ENCODE measurements at regions not wholly inside any gene's neighbourhood (a gene's known extent, or its start where the extent isn't known, plus 50 kb on each side); places are given as distances from the start of the nearest gene placed in this dataset.

DNA sequence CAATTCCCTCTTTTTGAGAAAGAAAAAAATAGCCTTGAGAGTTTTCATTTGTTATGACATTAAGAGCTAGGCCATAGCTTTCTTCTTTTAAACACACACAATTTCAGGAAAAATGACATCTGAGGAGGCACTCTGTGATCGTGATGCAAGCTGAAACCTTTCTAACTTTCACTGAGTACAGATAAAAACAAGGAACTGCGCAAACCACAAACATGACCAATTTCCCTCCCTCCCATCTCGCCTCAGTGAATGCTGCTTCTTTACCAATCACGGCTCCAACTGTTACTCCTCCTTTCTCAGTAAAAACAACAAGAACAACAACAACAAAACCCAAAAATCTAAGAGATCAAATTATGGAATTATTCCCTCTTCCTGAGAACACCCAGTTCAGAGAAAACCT is 626.8 kb downstream of the TLL1 start (continued):
- TF ChIP-seq, protein P1, sequence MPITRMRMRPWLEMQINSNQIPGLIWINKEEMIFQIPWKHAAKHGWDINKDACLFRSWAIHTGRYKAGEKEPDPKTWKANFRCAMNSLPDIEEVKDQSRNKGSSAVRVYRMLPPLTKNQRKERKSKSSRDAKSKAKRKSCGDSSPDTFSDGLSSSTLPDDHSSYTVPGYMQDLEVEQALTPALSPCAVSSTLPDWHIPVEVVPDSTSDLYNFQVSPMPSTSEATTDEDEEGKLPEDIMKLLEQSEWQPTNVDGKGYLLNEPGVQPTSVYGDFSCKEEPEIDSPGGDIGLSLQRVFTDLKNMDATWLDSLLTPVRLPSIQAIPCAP (CRISPR knock-in tag; IDR thresholded peaks at IDR 0.05; ENCODE audit: low read depth), result no peak
- TF ChIP-seq, protein P2, sequence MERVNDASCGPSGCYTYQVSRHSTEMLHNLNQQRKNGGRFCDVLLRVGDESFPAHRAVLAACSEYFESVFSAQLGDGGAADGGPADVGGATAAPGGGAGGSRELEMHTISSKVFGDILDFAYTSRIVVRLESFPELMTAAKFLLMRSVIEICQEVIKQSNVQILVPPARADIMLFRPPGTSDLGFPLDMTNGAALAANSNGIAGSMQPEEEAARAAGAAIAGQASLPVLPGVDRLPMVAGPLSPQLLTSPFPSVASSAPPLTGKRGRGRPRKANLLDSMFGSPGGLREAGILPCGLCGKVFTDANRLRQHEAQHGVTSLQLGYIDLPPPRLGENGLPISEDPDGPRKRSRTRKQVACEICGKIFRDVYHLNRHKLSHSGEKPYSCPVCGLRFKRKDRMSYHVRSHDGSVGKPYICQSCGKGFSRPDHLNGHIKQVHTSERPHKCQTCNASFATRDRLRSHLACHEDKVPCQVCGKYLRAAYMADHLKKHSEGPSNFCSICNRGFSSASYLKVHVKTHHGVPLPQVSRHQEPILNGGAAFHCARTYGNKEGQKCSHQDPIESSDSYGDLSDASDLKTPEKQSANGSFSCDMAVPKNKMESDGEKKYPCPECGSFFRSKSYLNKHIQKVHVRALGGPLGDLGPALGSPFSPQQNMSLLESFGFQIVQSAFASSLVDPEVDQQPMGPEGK (CRISPR knock-in tag; IDR thresholded peaks at IDR 0.05), result no peak
- TF ChIP-seq ZEB1 (IDR thresholded peaks at IDR 0.05; ENCODE audit: insufficient replicate concordance, low read depth), result no peak

DNA sequence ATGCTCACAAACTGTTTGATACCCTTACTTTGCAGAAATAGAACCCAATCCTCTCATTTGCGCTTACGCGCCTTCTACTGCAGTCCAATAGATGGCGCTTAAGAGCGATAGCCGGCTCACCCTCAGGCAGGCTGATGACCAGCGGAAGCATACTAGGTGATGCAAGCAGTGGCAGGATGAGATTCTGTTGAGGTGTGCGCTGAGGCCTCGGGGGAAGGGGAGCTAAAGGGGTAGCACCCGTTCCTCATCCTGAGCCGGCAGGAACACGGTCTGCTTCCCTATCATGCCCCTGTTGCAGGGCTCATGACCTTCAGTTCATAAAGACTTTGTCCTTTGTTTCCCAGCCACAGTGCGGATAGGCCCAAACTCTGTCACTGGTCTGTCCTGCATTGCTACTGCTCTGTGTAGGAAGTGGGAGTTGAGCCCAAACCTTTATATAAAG is 628.9 kb downstream of the TLL1 start:
- peak; percentile 40 for DNase-seq (ENCODE audit: low spot score)
- BruUV-seq (replicated peaks), result no TSS peak
- in situ Hi-C loops (cut with HindIII; ENCODE audit: extremely low pct_ligation_motif_present, low pct_unique_long_range_greater_than_20kb), result no loop called here
- no peaks in the 10 kb centered on the region for H4K20me1 ChIP-seq (ENCODE audit: insufficient read depth, low read length)
- intact Hi-C loops (cut with micrococcal nuclease; ENCODE audit: unreplicated experiment), result loop anchor here (1.0 kb wide), 1 partner anchor 92 kb away; no protein-coding TSS in a partner anchor
- H3K4me2 ChIP-seq (ENCODE audit: low read depth, low read length), result no peak overlapping the region
- no peak overlapping the region for H3K4me3 ChIP-seq (replicated peaks in 1 of 3; ENCODE audit: insufficient read depth in 1 of 3, low read depth in 2 of 3, low read length in 3 of 3)
- H3K9ac ChIP-seq (ENCODE audit: insufficient read depth, low read depth, low read length), result no peak overlapping the region
- H3K27me3 ChIP-seq (ENCODE audit: control insufficient read depth in 1 of 2, insufficient read depth in 2 of 2, low read length in 2 of 2), result no peaks in the 10 kb centered on the region
- CTCF ChIA-PET (ENCODE audit: low intra/inter-chr PET ratio, low total read pairs), result interaction anchor here (1.5 kb wide), 1 partner anchor 92 kb away, joined by 5 read pairs; no protein-coding TSS in a partner anchor
- 23% methylated on average over 5 of the region's 13 CpGs for WGBS (ENCODE audit: low lambda C conversion rate)
- H2AFZ ChIP-seq (ENCODE audit: low read length), result no peak overlapping the region
- peak; percentile 100 for ATAC-seq
- no peaks in the 10 kb centered on the region for H3K36me3 ChIP-seq (replicated peaks in 1 of 2; ENCODE audit: control insufficient read depth in 1 of 2, insufficient read depth in 2 of 2, low read length in 2 of 2)
- no peaks in the 10 kb centered on the region for H3K4me1 ChIP-seq (ENCODE audit: insufficient read depth, low read length)
- FAIRE-seq, result peak; percentile 32
- POLR2A ChIA-PET, result no interaction called here
- H3K9me3 ChIP-seq (ENCODE audit: low read length), result no peaks in the 10 kb centered on the region
- no peak overlapping the region for H3K27ac ChIP-seq (ENCODE audit: extremely low read length, insufficient read depth, low read length)
- no peaks in the 10 kb centered on the region for H3K79me2 ChIP-seq (ENCODE audit: insufficient read depth, low read length)
- no peak for TF ChIP-seq TBP (CRISPR knock-in tag; IDR thresholded peaks at IDR 0.05)
- 0 out of 2 replicates have a peak, but pooled peaks have one; percentile 80 for TF ChIP-seq CBX5 (CRISPR knock-in tag; IDR thresholded peaks at IDR 0.05; ENCODE audit: borderline replicate concordance)
- TF ChIP-seq POLR2AphosphoS2 (IDR thresholded peaks at IDR 0.05; ENCODE audit: low read depth, low read length), result no peak
- TF ChIP-seq, protein P3, sequence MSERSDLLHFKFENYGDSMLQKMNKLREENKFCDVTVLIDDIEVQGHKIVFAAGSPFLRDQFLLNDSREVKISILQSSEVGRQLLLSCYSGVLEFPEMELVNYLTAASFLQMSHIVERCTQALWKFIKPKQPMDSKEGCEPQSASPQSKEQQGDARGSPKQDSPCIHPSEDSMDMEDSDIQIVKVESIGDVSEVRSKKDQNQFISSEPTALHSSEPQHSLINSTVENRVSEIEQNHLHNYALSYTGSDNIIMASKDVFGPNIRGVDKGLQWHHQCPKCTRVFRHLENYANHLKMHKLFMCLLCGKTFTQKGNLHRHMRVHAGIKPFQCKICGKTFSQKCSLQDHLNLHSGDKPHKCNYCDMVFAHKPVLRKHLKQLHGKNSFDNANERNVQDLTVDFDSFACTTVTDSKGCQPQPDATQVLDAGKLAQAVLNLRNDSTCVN (CRISPR knock-in tag; IDR thresholded peaks at IDR 0.05; ENCODE audit: borderline replicate concordance), result no peak
- TF ChIP-seq CEBPG (CRISPR knock-in tag; IDR thresholded peaks at IDR 0.05), result peak; percentile 79
- TF ChIP-seq ZNF776 (CRISPR knock-in tag; IDR thresholded peaks at IDR 0.05), result no peak
- no peak for TF ChIP-seq ZFYVE20 (CRISPR knock-in tag; IDR thresholded peaks at IDR 0.05; ENCODE audit: borderline replicate concordance, low read depth)
- TF ChIP-seq MEIS2 (CRISPR knock-in tag; IDR thresholded peaks at IDR 0.05), result no peak
- no peak for TF ChIP-seq KAT8 (CRISPR knock-in tag; IDR thresholded peaks at IDR 0.05)
- TF ChIP-seq ZNF790 (CRISPR knock-in tag; IDR thresholded peaks at IDR 0.05; ENCODE audit: borderline replicate concordance), result no peak
- TF ChIP-seq SNAPC2 (CRISPR knock-in tag; IDR thresholded peaks at IDR 0.05), result no peak
- no peak for TF ChIP-seq MIER3 (CRISPR knock-in tag; IDR thresholded peaks at IDR 0.05; ENCODE audit: borderline replicate concordance)
- TF ChIP-seq, protein P4, sequence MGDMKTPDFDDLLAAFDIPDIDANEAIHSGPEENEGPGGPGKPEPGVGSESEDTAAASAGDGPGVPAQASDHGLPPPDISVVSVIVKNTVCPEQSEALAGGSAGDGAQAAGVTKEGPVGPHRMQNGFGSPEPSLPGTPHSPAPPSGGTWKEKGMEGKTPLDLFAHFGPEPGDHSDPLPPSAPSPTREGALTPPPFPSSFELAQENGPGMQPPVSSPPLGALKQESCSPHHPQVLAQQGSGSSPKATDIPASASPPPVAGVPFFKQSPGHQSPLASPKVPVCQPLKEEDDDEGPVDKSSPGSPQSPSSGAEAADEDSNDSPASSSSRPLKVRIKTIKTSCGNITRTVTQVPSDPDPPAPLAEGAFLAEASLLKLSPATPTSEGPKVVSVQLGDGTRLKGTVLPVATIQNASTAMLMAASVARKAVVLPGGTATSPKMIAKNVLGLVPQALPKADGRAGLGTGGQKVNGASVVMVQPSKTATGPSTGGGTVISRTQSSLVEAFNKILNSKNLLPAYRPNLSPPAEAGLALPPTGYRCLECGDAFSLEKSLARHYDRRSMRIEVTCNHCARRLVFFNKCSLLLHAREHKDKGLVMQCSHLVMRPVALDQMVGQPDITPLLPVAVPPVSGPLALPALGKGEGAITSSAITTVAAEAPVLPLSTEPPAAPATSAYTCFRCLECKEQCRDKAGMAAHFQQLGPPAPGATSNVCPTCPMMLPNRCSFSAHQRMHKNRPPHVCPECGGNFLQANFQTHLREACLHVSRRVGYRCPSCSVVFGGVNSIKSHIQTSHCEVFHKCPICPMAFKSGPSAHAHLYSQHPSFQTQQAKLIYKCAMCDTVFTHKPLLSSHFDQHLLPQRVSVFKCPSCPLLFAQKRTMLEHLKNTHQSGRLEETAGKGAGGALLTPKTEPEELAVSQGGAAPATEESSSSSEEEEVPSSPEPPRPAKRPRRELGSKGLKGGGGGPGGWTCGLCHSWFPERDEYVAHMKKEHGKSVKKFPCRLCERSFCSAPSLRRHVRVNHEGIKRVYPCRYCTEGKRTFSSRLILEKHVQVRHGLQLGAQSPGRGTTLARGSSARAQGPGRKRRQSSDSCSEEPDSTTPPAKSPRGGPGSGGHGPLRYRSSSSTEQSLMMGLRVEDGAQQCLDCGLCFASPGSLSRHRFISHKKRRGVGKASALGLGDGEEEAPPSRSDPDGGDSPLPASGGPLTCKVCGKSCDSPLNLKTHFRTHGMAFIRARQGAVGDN (CRISPR knock-in tag; IDR thresholded peaks at IDR 0.05), result no peak
